WTC11 (cell line): ENCODE measurements at regions not wholly inside any gene's neighbourhood (a gene's known extent, or its start where the extent isn't known, plus 50 kb on each side); places are given as distances from the start of the nearest gene placed in this dataset.

Experiments used
- NFYB ChIP-seq: sonication (generic); formaldehyde crosslinking; conservative IDR thresholded peaks from 2 replicates; pipeline ENCODE4 v1.8.0; 2022; ENCODE audit warnings: low read depth, missing genetic modification reagents
- ZNF121 ChIP-seq: sonication (generic); formaldehyde crosslinking; IDR thresholded peaks from 2 replicates; pipeline ENCODE4 v1.8.0; 2023; ENCODE audit warnings: missing genetic modification reagents
- TF ChIP-seq, protein P1 (sequence below): fragments of 200-600 bp; IDR thresholded peaks from 2 replicates; pipeline ENCODE4 v1.8.0; 2022; ENCODE audit warnings: antibody characterized with exemption
- TF ChIP-seq, protein P2 (sequence below): sonication (generic); formaldehyde crosslinking; IDR thresholded peaks from 2 replicates; pipeline ENCODE4 v1.8.0; 2022; ENCODE audit warnings: mild to moderate bottlenecking, missing genetic modification reagents
- TF ChIP-seq, protein P3 (sequence below): sonication (generic); formaldehyde crosslinking; IDR thresholded peaks from 2 replicates; pipeline ENCODE4 v1.8.1; 2022; ENCODE audit warnings: mild to moderate bottlenecking, missing genetic modification reagents, moderate library complexity, borderline replicate concordance
- TF ChIP-seq, protein P4 (sequence below): fragments of 250-450 bp; sonication (Bioruptor Pico); IDR thresholded peaks from 2 replicates; pipeline ENCODE4 v1.9.0; 2021; ENCODE audit warnings: moderate library complexity, mild to moderate bottlenecking, inconsistent platforms, borderline replicate concordance
- TF ChIP-seq, protein P5 (sequence below): sonication (generic); formaldehyde crosslinking; IDR thresholded peaks from 2 replicates; pipeline ENCODE4 v1.8.0; 2022; ENCODE audit warnings: mild to moderate bottlenecking, missing genetic modification reagents
- TF ChIP-seq, protein P6 (sequence below): sonication (generic); formaldehyde crosslinking; IDR thresholded peaks from 2 replicates; pipeline ENCODE4 v1.8.0; 2022; ENCODE audit warnings: mild to moderate bottlenecking, missing genetic modification reagents

DNA sequence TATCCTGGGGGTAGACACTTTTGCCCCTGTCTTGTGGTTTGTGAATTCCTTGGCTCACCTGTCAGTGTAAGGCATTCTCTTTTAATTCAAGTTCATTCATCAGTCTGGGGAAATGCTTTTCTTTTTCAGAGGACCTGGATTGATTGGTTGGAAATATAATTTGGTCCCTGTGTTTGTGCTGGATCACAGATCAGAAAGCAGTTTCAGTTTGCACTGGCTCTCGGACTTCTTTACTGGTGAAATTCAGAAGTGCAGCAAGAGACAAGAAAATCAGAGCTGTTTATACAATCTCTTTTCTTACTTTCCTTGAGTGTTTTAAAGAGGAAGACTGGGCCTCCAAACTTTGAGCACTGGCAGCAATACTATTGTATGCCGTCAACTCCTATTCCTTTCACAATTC, 161.8 kb upstream of the KCNJ16 start:
- TF ChIP-seq, protein P1, sequence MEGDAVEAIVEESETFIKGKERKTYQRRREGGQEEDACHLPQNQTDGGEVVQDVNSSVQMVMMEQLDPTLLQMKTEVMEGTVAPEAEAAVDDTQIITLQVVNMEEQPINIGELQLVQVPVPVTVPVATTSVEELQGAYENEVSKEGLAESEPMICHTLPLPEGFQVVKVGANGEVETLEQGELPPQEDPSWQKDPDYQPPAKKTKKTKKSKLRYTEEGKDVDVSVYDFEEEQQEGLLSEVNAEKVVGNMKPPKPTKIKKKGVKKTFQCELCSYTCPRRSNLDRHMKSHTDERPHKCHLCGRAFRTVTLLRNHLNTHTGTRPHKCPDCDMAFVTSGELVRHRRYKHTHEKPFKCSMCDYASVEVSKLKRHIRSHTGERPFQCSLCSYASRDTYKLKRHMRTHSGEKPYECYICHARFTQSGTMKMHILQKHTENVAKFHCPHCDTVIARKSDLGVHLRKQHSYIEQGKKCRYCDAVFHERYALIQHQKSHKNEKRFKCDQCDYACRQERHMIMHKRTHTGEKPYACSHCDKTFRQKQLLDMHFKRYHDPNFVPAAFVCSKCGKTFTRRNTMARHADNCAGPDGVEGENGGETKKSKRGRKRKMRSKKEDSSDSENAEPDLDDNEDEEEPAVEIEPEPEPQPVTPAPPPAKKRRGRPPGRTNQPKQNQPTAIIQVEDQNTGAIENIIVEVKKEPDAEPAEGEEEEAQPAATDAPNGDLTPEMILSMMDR = no peak
- TF ChIP-seq, protein P2, sequence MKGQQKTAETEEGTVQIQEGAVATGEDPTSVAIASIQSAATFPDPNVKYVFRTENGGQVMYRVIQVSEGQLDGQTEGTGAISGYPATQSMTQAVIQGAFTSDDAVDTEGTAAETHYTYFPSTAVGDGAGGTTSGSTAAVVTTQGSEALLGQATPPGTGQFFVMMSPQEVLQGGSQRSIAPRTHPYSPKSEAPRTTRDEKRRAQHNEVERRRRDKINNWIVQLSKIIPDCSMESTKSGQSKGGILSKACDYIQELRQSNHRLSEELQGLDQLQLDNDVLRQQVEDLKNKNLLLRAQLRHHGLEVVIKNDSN = no peak
- TF ChIP-seq ZNF121 (CRISPR knock-in tag) (no peak), NFYB (CRISPR knock-in tag) (no peak)
- TF ChIP-seq, protein P3, sequence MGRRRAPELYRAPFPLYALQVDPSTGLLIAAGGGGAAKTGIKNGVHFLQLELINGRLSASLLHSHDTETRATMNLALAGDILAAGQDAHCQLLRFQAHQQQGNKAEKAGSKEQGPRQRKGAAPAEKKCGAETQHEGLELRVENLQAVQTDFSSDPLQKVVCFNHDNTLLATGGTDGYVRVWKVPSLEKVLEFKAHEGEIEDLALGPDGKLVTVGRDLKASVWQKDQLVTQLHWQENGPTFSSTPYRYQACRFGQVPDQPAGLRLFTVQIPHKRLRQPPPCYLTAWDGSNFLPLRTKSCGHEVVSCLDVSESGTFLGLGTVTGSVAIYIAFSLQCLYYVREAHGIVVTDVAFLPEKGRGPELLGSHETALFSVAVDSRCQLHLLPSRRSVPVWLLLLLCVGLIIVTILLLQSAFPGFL (CRISPR knock-in tag) = no peak
- TF ChIP-seq, protein P4, sequence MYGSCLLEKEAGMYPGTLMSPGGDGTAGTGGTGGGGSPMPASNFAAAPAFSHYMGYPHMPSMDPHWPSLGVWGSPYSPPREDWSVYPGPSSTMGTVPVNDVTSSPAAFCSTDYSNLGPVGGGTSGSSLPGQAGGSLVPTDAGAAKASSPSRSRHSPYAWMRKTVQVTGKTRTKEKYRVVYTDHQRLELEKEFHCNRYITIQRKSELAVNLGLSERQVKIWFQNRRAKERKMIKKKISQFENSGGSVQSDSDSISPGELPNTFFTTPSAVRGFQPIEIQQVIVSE (CRISPR knock-in tag) = no peak
- TF ChIP-seq, protein P5, sequence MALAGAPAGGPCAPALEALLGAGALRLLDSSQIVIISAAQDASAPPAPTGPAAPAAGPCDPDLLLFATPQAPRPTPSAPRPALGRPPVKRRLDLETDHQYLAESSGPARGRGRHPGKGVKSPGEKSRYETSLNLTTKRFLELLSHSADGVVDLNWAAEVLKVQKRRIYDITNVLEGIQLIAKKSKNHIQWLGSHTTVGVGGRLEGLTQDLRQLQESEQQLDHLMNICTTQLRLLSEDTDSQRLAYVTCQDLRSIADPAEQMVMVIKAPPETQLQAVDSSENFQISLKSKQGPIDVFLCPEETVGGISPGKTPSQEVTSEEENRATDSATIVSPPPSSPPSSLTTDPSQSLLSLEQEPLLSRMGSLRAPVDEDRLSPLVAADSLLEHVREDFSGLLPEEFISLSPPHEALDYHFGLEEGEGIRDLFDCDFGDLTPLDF = no peak
- TF ChIP-seq, protein P6, sequence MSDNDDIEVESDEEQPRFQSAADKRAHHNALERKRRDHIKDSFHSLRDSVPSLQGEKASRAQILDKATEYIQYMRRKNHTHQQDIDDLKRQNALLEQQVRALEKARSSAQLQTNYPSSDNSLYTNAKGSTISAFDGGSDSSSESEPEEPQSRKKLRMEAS (CRISPR knock-in tag) = no peak
